ENCODE measurements at regions not wholly inside any gene's neighbourhood (a gene's known extent, or its start where the extent isn't known, plus 50 kb on each side); places are given as distances from the start of the nearest gene placed in this dataset.

DNA sequence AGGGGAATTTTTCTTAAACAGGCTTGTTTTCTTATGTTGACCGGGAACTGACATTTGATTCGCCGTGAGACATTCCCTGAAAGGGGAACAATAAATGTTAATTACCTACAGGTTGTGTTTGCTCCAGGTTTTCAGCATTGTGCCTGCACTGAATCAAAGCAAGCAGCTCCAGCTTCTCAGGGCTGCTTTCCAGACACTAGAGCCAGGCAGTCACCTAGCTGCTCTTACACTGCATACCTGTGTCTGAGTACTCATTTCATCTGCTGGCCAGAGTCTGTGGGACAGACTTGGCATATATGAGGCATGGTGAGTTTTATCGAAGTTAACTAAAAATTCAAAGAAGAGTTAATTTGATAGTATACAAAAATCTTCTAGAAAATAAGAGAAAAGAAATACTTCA lies 951.8 kb upstream of the MAP3K7 start:
- DNase-seq (ENCODE audit: low read depth in 1 of 2, low spot score in 1 of 2) = no peak
- H3K4me3 ChIP-seq (replicated peaks; ENCODE audit: insufficient read depth, low read length) = no peak overlapping the region
- TF ChIP-seq GABPA (IDR thresholded peaks at IDR 0.05; ENCODE audit: low read depth) = no peak
- TF ChIP-seq SPI1 (IDR thresholded peaks at IDR 0.05; ENCODE audit: borderline replicate concordance, low read depth) = no peak
- TF ChIP-seq, protein P1, sequence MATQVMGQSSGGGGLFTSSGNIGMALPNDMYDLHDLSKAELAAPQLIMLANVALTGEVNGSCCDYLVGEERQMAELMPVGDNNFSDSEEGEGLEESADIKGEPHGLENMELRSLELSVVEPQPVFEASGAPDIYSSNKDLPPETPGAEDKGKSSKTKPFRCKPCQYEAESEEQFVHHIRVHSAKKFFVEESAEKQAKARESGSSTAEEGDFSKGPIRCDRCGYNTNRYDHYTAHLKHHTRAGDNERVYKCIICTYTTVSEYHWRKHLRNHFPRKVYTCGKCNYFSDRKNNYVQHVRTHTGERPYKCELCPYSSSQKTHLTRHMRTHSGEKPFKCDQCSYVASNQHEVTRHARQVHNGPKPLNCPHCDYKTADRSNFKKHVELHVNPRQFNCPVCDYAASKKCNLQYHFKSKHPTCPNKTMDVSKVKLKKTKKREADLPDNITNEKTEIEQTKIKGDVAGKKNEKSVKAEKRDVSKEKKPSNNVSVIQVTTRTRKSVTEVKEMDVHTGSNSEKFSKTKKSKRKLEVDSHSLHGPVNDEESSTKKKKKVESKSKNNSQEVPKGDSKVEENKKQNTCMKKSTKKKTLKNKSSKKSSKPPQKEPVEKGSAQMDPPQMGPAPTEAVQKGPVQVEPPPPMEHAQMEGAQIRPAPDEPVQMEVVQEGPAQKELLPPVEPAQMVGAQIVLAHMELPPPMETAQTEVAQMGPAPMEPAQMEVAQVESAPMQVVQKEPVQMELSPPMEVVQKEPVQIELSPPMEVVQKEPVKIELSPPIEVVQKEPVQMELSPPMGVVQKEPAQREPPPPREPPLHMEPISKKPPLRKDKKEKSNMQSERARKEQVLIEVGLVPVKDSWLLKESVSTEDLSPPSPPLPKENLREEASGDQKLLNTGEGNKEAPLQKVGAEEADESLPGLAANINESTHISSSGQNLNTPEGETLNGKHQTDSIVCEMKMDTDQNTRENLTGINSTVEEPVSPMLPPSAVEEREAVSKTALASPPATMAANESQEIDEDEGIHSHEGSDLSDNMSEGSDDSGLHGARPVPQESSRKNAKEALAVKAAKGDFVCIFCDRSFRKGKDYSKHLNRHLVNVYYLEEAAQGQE (IDR thresholded peaks at IDR 0.05; ENCODE audit: insufficient replicate concordance, low read depth) = no peak
- TF ChIP-seq, protein P2, sequence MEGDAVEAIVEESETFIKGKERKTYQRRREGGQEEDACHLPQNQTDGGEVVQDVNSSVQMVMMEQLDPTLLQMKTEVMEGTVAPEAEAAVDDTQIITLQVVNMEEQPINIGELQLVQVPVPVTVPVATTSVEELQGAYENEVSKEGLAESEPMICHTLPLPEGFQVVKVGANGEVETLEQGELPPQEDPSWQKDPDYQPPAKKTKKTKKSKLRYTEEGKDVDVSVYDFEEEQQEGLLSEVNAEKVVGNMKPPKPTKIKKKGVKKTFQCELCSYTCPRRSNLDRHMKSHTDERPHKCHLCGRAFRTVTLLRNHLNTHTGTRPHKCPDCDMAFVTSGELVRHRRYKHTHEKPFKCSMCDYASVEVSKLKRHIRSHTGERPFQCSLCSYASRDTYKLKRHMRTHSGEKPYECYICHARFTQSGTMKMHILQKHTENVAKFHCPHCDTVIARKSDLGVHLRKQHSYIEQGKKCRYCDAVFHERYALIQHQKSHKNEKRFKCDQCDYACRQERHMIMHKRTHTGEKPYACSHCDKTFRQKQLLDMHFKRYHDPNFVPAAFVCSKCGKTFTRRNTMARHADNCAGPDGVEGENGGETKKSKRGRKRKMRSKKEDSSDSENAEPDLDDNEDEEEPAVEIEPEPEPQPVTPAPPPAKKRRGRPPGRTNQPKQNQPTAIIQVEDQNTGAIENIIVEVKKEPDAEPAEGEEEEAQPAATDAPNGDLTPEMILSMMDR (IDR thresholded peaks at IDR 0.05; ENCODE audit: insufficient read depth, low read length) = no peak
- TF ChIP-seq POLR2AphosphoS5 (IDR thresholded peaks at IDR 0.05; ENCODE audit: low read depth) = no peak
- H3K27ac ChIP-seq (replicated peaks) = no peak overlapping the region
- no peaks in the 10 kb centered on the region for H3K27me3 ChIP-seq (ENCODE audit: insufficient read depth, poor library complexity, severe bottlenecking)

DNA sequence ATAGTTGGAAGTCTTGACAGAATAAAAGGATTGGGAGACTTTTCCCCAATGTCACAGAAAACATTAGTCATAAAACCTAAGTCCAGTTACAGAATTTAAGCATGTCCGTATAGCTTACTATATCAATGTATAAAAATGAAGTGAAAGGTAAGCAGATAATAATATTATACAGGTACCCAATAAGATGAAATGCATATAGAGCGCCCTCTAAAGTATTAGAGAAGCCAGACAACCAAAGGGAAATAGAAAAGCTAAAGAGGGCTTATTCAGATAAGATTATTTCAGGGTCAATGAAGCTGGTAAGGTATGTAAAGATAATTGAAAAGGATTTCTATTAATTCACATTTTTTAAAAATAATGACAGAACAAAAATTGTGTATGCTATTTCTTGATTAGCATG lies 947.7 kb upstream of the MAP3K7 start:
- TF ChIP-seq GABPA (IDR thresholded peaks at IDR 0.05; ENCODE audit: low read depth) (no peak), POLR2AphosphoS5 (IDR thresholded peaks at IDR 0.05; ENCODE audit: low read depth) (no peak), SPI1 (IDR thresholded peaks at IDR 0.05; ENCODE audit: borderline replicate concordance, low read depth) (no peak)
- TF ChIP-seq, protein P2 (IDR thresholded peaks at IDR 0.05; ENCODE audit: insufficient read depth, low read length) = no peak
- TF ChIP-seq, protein P1 (IDR thresholded peaks at IDR 0.05; ENCODE audit: insufficient replicate concordance, low read depth) = no peak
- Histone ChIP-seq H3K4me3 (replicated peaks; ENCODE audit: insufficient read depth, low read length) (no peak overlapping the region), H3K27me3 (ENCODE audit: insufficient read depth, poor library complexity, severe bottlenecking) (no peaks in the 10 kb centered on the region), H3K27ac (replicated peaks) (no peak overlapping the region)
- DNase-seq (ENCODE audit: low read depth in 1 of 2, low spot score in 1 of 2) = no peak

DNA sequence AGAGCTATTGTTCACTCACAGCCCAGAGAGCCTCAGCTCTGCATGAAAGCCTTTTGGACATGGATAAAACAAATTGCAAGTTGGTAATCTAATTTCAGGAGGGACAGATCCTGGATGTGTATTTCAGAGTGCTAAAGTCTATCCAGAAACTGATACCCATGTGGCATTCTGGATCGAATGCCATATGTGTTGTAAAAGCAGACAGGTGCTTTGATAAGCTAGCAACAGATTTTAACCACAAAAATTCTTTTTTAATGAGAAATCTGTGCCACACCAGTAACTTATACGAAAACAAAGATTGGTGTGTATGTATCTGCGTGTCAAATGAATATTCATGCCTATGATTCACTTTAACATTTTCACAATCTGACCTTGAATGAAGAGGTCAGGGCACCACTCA lies 936.6 kb upstream of the MAP3K7 start:
- H3K4me3 ChIP-seq (replicated peaks; ENCODE audit: insufficient read depth, low read length) = no peak overlapping the region
- DNase-seq (ENCODE audit: low read depth in 1 of 2, low spot score in 1 of 2) = no peak
- no peak for TF ChIP-seq GABPA (IDR thresholded peaks at IDR 0.05; ENCODE audit: low read depth)
- no peak for TF ChIP-seq SPI1 (IDR thresholded peaks at IDR 0.05; ENCODE audit: borderline replicate concordance, low read depth)
- TF ChIP-seq, protein P1 (IDR thresholded peaks at IDR 0.05; ENCODE audit: insufficient replicate concordance, low read depth) = no peak
- TF ChIP-seq POLR2AphosphoS5 (IDR thresholded peaks at IDR 0.05; ENCODE audit: low read depth) = no peak
- TF ChIP-seq, protein P2 (IDR thresholded peaks at IDR 0.05; ENCODE audit: insufficient read depth, low read length) = no peak
- H3K27me3 ChIP-seq (ENCODE audit: insufficient read depth, poor library complexity, severe bottlenecking) = no peaks in the 10 kb centered on the region
- H3K27ac ChIP-seq (replicated peaks) = no peak overlapping the region
